CD14-positive monocyte (primary cell): ENCODE measurements at regions not wholly inside any gene's neighbourhood (a gene's known extent, or its start where the extent isn't known, plus 50 kb on each side); places are given as distances from the start of the nearest gene placed in this dataset.

Experiments used
- DNase-seq, 3 donors: peaks; one replicate each; pipeline ENCODE4 v3.0.0-alpha.2; 2011 to 2022
- H2AFZ ChIP-seq: 2 replicates; pipeline ENCODE4 v1.6.0; 2012; ENCODE audit warnings: mild to moderate bottlenecking, low read depth, low read length, inconsistent platforms; ENCODE audit not compliant: insufficient read depth, poor library complexity, severe bottlenecking
- H3K27ac ChIP-seq, 2 donors: 1 replicate in 1 of 2; 2 replicates in 1 of 2; pipeline ENCODE4 v1.5.1; 2012 to 2013; ENCODE audit warnings: low read length in 2 of 2, control low read depth in 1 of 2, inconsistent platforms in 1 of 2, low read depth in 1 of 2, mild to moderate bottlenecking in 1 of 2
- H3K27me3 ChIP-seq, 2 donors: one replicate each; pipeline versions ENCODE4 v1.6.0 to v1.6.1; 2011 to 2013; ENCODE audit warnings: low read length in 2 of 2; ENCODE audit not compliant: control insufficient read depth in 2 of 2, insufficient read depth in 2 of 2
- H3K36me3 ChIP-seq, 2 donors: replicated peaks in 1 of 2; 1 replicate in 1 of 2; 2 replicates in 1 of 2; pipeline versions ENCODE4 v1.5.1 to v1.6.1; 2012 to 2013; ENCODE audit warnings: low read length in 2 of 2, control low read depth in 1 of 2, inconsistent platforms in 1 of 2, mild to moderate bottlenecking in 1 of 2; ENCODE audit not compliant: insufficient read depth in 2 of 2, control insufficient read depth in 1 of 2
- H3K4me1 ChIP-seq, 2 donors: 1 replicate in 1 of 2; 2 replicates in 1 of 2; pipeline versions ENCODE4 v1.5.1 to v1.6.1; 2012 to 2013; ENCODE audit warnings: low read length in 2 of 2, control low read depth in 1 of 2, inconsistent platforms in 1 of 2, mild to moderate bottlenecking in 1 of 2, moderate library complexity in 1 of 2; ENCODE audit not compliant: insufficient read depth in 2 of 2, control insufficient read depth in 1 of 2
- H3K4me2 ChIP-seq: replicated peaks from 2 replicates; pipeline ENCODE3; 2012; ENCODE audit warnings: low read length, moderate library complexity, mild to moderate bottlenecking; ENCODE audit not compliant: poor library complexity, severe bottlenecking; ENCODE audit errors: extremely low read depth
- H3K4me3 ChIP-seq, 3 experiments: fragments of 200-600 bp in 1 of 3; sonication (generic) in 1 of 3; replicated peaks in 1 of 3; 1 replicate in 2 of 3; 2 replicates in 1 of 3; pipeline ENCODE4 v1.5.1; 2011 to 2013; ENCODE audit warnings: low read length in 3 of 3, mild to moderate bottlenecking in 3 of 3, control low read depth in 2 of 3, low read depth in 2 of 3, inconsistent platforms in 1 of 3, moderate library complexity in 1 of 3
- H3K79me2 ChIP-seq: 2 replicates; pipeline ENCODE4 v1.6.0; 2012; ENCODE audit warnings: mild to moderate bottlenecking, control low read depth, inconsistent platforms, low read length, moderate library complexity; ENCODE audit not compliant: insufficient read depth
- H3K9ac ChIP-seq: 2 replicates; pipeline ENCODE4 v1.6.0; 2017; ENCODE audit warnings: low read length, mild to moderate bottlenecking; ENCODE audit not compliant: insufficient read depth, poor library complexity, severe bottlenecking
- H3K9me3 ChIP-seq, 2 donors: replicated peaks in 1 of 2; 1 replicate in 1 of 2; 2 replicates in 1 of 2; pipeline versions ENCODE4 v1.5.1 to v1.6.1; 2012 to 2013; ENCODE audit warnings: low read length in 2 of 2, control low read depth in 1 of 2; ENCODE audit not compliant: control insufficient read depth in 1 of 2, insufficient read depth in 1 of 2
- H4K20me1 ChIP-seq: 2 replicates; pipeline ENCODE4 v1.6.0; 2012; ENCODE audit warnings: mild to moderate bottlenecking, low read length, control low read depth, moderate library complexity; ENCODE audit not compliant: insufficient read depth
- H3K27ac Mint-ChIP-seq, 7 donors: one replicate each; pipeline ENCODE4 v1.8.0; 2020; ENCODE audit warnings: mild to moderate bottlenecking in 7 of 7, mixed read lengths in 7 of 7, moderate library complexity in 6 of 7, inconsistent platforms in 2 of 7
- H3K27me3 Mint-ChIP-seq, 3 donors: one replicate each; pipeline ENCODE4 v1.8.0; 2021 to 2022; ENCODE audit warnings: low read depth in 3 of 3, mild to moderate bottlenecking in 3 of 3, mixed read lengths in 3 of 3, moderate library complexity in 3 of 3, inconsistent platforms in 1 of 3
- H3K36me3 Mint-ChIP-seq, 2 donors: one replicate each; pipeline ENCODE4 v1.8.0; 2020; ENCODE audit warnings: mixed read lengths in 2 of 2, inconsistent platforms in 1 of 2, mild to moderate bottlenecking in 1 of 2
- H3K4me1 Mint-ChIP-seq: one replicate; pipeline ENCODE4 v1.8.0; 2020; ENCODE audit warnings: mild to moderate bottlenecking, mixed read lengths
- H3K4me3 Mint-ChIP-seq, 2 donors: one replicate each; pipeline ENCODE4 v1.8.0; 2020; ENCODE audit warnings: mild to moderate bottlenecking in 2 of 2, mixed read lengths in 2 of 2, moderate library complexity in 1 of 2
- H3K9me3 Mint-ChIP-seq, 7 donors: one replicate each; pipeline ENCODE4 v1.8.0; 2020 to 2022; ENCODE audit warnings: mixed read lengths in 7 of 7, mild to moderate bottlenecking in 6 of 7, moderate library complexity in 6 of 7, inconsistent platforms in 2 of 7
- CTCF ChIP-seq: fragments of 200-600 bp; IDR thresholded peaks from one replicate; pipeline ENCODE4 v1.8.0; 2022; ENCODE audit warnings: antibody characterized with exemption, mild to moderate bottlenecking
- WGBS: methylation state at CpG from one replicate; pipeline ENCODE4 v1.1.5; 2013; ENCODE audit warnings: missing lambda C conversion rate; ENCODE audit not compliant: insufficient coverage; 5-methylcytosine and 5-hydroxymethylcytosine counted together
- intact Hi-C, 2 donors: fragments of 100-400 bp; cut with micrococcal nuclease; formaldehyde crosslinking; loops; one replicate each; pipeline versions ENCODE4 v1.15.0 to v1.15.1; 2023

- Mint-ChIP-seq H3K9me3 (peaks cover 0 to 16% (median 4%) of the 10 kb centered on the region in 7 donors), H3K27ac (no peak overlapping the region), H3K4me1 (no peaks in the 10 kb centered on the region), H3K4me3 (no peak overlapping the region), H3K36me3 (no peaks in the 10 kb centered on the region), H3K27me3 (peaks cover 0 to 3% (median 0%) of the 10 kb centered on the region in 3 donors)
- H3K9ac ChIP-seq: no peak overlapping the region
- no peaks in the 10 kb centered on the region for H3K4me1 ChIP-seq
- intact Hi-C loops: no loop called here
- H3K4me2 ChIP-seq: no peak overlapping the region
- 96% methylated on average over 4 of the region's 6 CpGs for WGBS
- no peak for TF ChIP-seq CTCF
- no peak for DNase-seq
- no peak overlapping the region for H3K4me3 ChIP-seq
- no peaks in the 10 kb centered on the region for H3K36me3 ChIP-seq
- H2AFZ ChIP-seq: no peak overlapping the region
- H3K9me3 ChIP-seq: peaks cover 4 to 8% of the 10 kb centered on the region in 2 donors
- no peaks in the 10 kb centered on the region for H3K27me3 ChIP-seq
- no peaks in the 10 kb centered on the region for H3K79me2 ChIP-seq
- H3K27ac ChIP-seq: no peak overlapping the region
- H4K20me1 ChIP-seq: no peaks in the 10 kb centered on the region
Observed at GRCh38 chr2:83282043-83282795, 1176.9 kb downstream of the SUCLG1 start.

- H3K27ac Mint-ChIP-seq: no peak overlapping the region
- 100% methylated on average over 1 of the region's 1 CpG for whole genome bisulfite sequencing
- H3K4me1 Mint-ChIP-seq: no peaks in the 10 kb centered on the region
- H3K9ac ChIP-seq: no peak overlapping the region
- peaks cover 0 to 20% (median 4%) of the 10 kb centered on the region in 7 donors for H3K9me3 Mint-ChIP-seq
- no peak overlapping the region for H2AFZ ChIP-seq
- H3K36me3 ChIP-seq: no peaks in the 10 kb centered on the region
- H3K4me1 ChIP-seq: no peaks in the 10 kb centered on the region
- H3K4me3 Mint-ChIP-seq: no peak overlapping the region
- H4K20me1 ChIP-seq: no peaks in the 10 kb centered on the region
- no peaks in the 10 kb centered on the region for H3K36me3 Mint-ChIP-seq
- no peaks in the 10 kb centered on the region for H3K27me3 ChIP-seq
- no peak overlapping the region for H3K4me3 ChIP-seq
- peaks cover 4 to 8% of the 10 kb centered on the region in 2 donors for H3K9me3 ChIP-seq
- H3K27ac ChIP-seq: no peak overlapping the region
- intact Hi-C loops: no loop called here
- no peaks in the 10 kb centered on the region for H3K79me2 ChIP-seq
- no peak for DNase-seq
- no peak overlapping the region for H3K4me2 ChIP-seq
- H3K27me3 Mint-ChIP-seq: peaks cover 0 to 3% (median 0%) of the 10 kb centered on the region in 3 donors
- no peak for TF ChIP-seq CTCF
Observed at GRCh38 chr2:83280391-83280790, 1178.7 kb downstream of the SUCLG1 start.
